ENCODE measurements at regions not wholly inside any gene's neighbourhood (a gene's known extent, or its start where the extent isn't known, plus 50 kb on each side); places are given as distances from the start of the nearest gene placed in this dataset.

- intact Hi-C loops (cut with DNase I, micrococcal nuclease): no loop called here
- peaks cover 0 to 4% of the 10 kb centered on the region in 2 experiments for H3K27me3 ChIP-seq (ENCODE audit: control insufficient read depth in 1 of 2, insufficient read depth in 2 of 2, low read length in 2 of 2)
- DNase-seq: peak in 1 of 14 experiments; percentile 4
- no peak overlapping the region for H3K4me3 ChIP-seq (ENCODE audit: low read length)
- H3K36me3 Mint-ChIP-seq (ENCODE audit: low read depth): no peaks in the 10 kb centered on the region
- no peak for TF ChIP-seq CTCF (IDR thresholded peaks at IDR 0.05)
- ATAC-seq (ENCODE audit: poor library complexity): no peak
- no peaks in the 10 kb centered on the region for H3K36me3 ChIP-seq (ENCODE audit: insufficient read depth, low read length)
- peaks cover 4% of the 10 kb centered on the region for H3K27me3 Mint-ChIP-seq
- peaks cover 0 to 6% of the 10 kb centered on the region in 2 experiments for H3K9me3 ChIP-seq (ENCODE audit: control insufficient read depth in 1 of 2, insufficient read depth in 1 of 2, low read length in 2 of 2)
- H3K4me1 Mint-ChIP-seq (ENCODE audit: low read depth): no peaks in the 10 kb centered on the region
- no peak overlapping the region for H3K27ac ChIP-seq (ENCODE audit: low read depth in 1 of 2, low read length in 2 of 2)
- ChIA-PET POLR2A (no interaction called here), CTCF (no interaction called here)
- no peaks in the 10 kb centered on the region for H3K9me3 Mint-ChIP-seq
- no peak overlapping the region for H3K27ac Mint-ChIP-seq
- H3K4me1 ChIP-seq (ENCODE audit: insufficient read depth, low read length): no peaks in the 10 kb centered on the region
- H3K4me3 Mint-ChIP-seq: no peak overlapping the region
Observed at GRCh38 chr2:239609162-239609561, 208.3 kb upstream of the HDAC4 start.

GRCh38 chr2:239608723-239609122 lies 207.9 kb upstream of the HDAC4 start:
- POLR2A ChIA-PET: no interaction called here
- DNase-seq (peak in 1 of 14 experiments; percentile 9), ATAC-seq (ENCODE audit: poor library complexity) (no peak)
- H3K36me3 ChIP-seq (ENCODE audit: insufficient read depth, low read length): no peaks in the 10 kb centered on the region
- Mint-ChIP-seq H3K4me3 (no peak overlapping the region), H3K27me3 (peaks cover 4% of the 10 kb centered on the region), H3K27ac (no peak overlapping the region), H3K4me1 (ENCODE audit: low read depth) (no peaks in the 10 kb centered on the region), H3K36me3 (ENCODE audit: low read depth) (no peaks in the 10 kb centered on the region), H3K9me3 (no peaks in the 10 kb centered on the region)
- H3K4me3 ChIP-seq (ENCODE audit: low read length): no peak overlapping the region
- H3K9me3 ChIP-seq (ENCODE audit: control insufficient read depth in 1 of 2, insufficient read depth in 1 of 2, low read length in 2 of 2): peaks cover 0 to 11% of the 10 kb centered on the region in 2 experiments
- no peak for TF ChIP-seq CTCF (IDR thresholded peaks at IDR 0.05)
- H3K27ac ChIP-seq (ENCODE audit: low read depth in 1 of 2, low read length in 2 of 2): no peak overlapping the region
- intact Hi-C loops (cut with DNase I, micrococcal nuclease): no loop called here
- peaks cover 0 to 4% of the 10 kb centered on the region in 2 experiments for H3K27me3 ChIP-seq (ENCODE audit: control insufficient read depth in 1 of 2, insufficient read depth in 2 of 2, low read length in 2 of 2)
- H3K4me1 ChIP-seq (ENCODE audit: insufficient read depth, low read length): peaks cover 3% of the 10 kb centered on the region
- CTCF ChIA-PET: interaction anchor here (0.7 kb wide), 1 partner anchor 166 kb away, joined by 3 read pairs; no protein-coding TSS in a partner anchor

GRCh38 chr2:239608260-239608659 lies 207.4 kb upstream of the HDAC4 start:
- Histone ChIP-seq H3K4me1 (ENCODE audit: insufficient read depth, low read length) (peaks cover 8% of the 10 kb centered on the region), H3K4me3 (ENCODE audit: low read length) (no peak overlapping the region), H3K36me3 (ENCODE audit: insufficient read depth, low read length) (no peaks in the 10 kb centered on the region), H3K27ac (ENCODE audit: low read depth in 1 of 2, low read length in 2 of 2) (no peak overlapping the region), H3K27me3 (ENCODE audit: control insufficient read depth in 1 of 2, insufficient read depth in 2 of 2, low read length in 2 of 2) (peaks cover 0 to 4% of the 10 kb centered on the region in 2 experiments), H3K9me3 (ENCODE audit: control insufficient read depth in 1 of 2, insufficient read depth in 1 of 2, low read length in 2 of 2) (peaks cover 0 to 13% of the 10 kb centered on the region in 2 experiments)
- Mint-ChIP-seq H3K4me3 (no peak overlapping the region), H3K27ac (no peak overlapping the region), H3K9me3 (no peaks in the 10 kb centered on the region), H3K36me3 (ENCODE audit: low read depth) (no peaks in the 10 kb centered on the region), H3K27me3 (peaks cover 4% of the 10 kb centered on the region), H3K4me1 (ENCODE audit: low read depth) (no peaks in the 10 kb centered on the region)
- intact Hi-C loops (cut with DNase I, micrococcal nuclease): no loop called here
- ATAC-seq (ENCODE audit: poor library complexity) (no peak), DNase-seq (no peak)
- ChIA-PET CTCF (interaction anchor here (0.7 kb wide), 1 partner anchor 166 kb away, joined by 3 read pairs; no protein-coding TSS in a partner anchor), POLR2A (no interaction called here)
- no peak for TF ChIP-seq CTCF (IDR thresholded peaks at IDR 0.05)
